ENCODE measurements at regions not wholly inside any gene's neighbourhood (a gene's known extent, or its start where the extent isn't known, plus 50 kb on each side); places are given as distances from the start of the nearest gene placed in this dataset.

DNA sequence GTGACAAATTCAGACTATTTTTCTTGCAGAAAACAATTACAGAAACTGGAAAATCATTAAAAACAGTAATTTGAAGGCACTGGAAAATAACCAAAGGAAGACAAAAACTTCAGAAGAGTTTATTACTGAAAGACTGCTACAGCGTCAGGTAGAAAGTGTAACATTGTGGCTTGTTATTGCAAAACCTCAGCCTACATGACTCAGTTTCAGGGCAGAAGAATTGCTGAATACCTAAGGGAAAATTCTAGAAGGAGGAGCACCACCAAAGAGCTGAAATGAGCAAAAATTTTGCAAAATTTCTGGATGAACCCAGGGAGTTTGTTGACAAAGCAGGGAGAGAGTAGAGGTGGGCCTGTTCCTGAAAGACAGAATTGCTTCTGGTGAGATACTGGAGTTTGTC is 219.6 kb downstream of the C3orf38 start:
- TF ChIP-seq, protein P1, sequence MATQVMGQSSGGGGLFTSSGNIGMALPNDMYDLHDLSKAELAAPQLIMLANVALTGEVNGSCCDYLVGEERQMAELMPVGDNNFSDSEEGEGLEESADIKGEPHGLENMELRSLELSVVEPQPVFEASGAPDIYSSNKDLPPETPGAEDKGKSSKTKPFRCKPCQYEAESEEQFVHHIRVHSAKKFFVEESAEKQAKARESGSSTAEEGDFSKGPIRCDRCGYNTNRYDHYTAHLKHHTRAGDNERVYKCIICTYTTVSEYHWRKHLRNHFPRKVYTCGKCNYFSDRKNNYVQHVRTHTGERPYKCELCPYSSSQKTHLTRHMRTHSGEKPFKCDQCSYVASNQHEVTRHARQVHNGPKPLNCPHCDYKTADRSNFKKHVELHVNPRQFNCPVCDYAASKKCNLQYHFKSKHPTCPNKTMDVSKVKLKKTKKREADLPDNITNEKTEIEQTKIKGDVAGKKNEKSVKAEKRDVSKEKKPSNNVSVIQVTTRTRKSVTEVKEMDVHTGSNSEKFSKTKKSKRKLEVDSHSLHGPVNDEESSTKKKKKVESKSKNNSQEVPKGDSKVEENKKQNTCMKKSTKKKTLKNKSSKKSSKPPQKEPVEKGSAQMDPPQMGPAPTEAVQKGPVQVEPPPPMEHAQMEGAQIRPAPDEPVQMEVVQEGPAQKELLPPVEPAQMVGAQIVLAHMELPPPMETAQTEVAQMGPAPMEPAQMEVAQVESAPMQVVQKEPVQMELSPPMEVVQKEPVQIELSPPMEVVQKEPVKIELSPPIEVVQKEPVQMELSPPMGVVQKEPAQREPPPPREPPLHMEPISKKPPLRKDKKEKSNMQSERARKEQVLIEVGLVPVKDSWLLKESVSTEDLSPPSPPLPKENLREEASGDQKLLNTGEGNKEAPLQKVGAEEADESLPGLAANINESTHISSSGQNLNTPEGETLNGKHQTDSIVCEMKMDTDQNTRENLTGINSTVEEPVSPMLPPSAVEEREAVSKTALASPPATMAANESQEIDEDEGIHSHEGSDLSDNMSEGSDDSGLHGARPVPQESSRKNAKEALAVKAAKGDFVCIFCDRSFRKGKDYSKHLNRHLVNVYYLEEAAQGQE (tag by site-specific recombination; IDR thresholded peaks at IDR 0.05) = no peak
- TF ChIP-seq, protein P2, sequence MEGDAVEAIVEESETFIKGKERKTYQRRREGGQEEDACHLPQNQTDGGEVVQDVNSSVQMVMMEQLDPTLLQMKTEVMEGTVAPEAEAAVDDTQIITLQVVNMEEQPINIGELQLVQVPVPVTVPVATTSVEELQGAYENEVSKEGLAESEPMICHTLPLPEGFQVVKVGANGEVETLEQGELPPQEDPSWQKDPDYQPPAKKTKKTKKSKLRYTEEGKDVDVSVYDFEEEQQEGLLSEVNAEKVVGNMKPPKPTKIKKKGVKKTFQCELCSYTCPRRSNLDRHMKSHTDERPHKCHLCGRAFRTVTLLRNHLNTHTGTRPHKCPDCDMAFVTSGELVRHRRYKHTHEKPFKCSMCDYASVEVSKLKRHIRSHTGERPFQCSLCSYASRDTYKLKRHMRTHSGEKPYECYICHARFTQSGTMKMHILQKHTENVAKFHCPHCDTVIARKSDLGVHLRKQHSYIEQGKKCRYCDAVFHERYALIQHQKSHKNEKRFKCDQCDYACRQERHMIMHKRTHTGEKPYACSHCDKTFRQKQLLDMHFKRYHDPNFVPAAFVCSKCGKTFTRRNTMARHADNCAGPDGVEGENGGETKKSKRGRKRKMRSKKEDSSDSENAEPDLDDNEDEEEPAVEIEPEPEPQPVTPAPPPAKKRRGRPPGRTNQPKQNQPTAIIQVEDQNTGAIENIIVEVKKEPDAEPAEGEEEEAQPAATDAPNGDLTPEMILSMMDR (tag by site-specific recombination; IDR thresholded peaks at IDR 0.05) = no peak
- no peak for TF ChIP-seq ZNF121 (tag by site-specific recombination; IDR thresholded peaks at IDR 0.05)
- no peak for TF ChIP-seq BCL11A (tag by site-specific recombination; IDR thresholded peaks at IDR 0.05; ENCODE audit: low read depth)
- TF ChIP-seq HOXD13 (CRISPR knock-in tag; IDR thresholded peaks at IDR 0.05; ENCODE audit: borderline replicate concordance) = no peak
- TF ChIP-seq ZSCAN16 (tag by site-specific recombination; IDR thresholded peaks at IDR 0.05) = no peak
- no peak for TF ChIP-seq PRDM10 (tag by site-specific recombination; IDR thresholded peaks at IDR 0.05)

Measured in HEK293 (cell line).